ENCODE measurements at regions not wholly inside any gene's neighbourhood (a gene's known extent, or its start where the extent isn't known, plus 50 kb on each side); places are given as distances from the start of the nearest gene placed in this dataset.
A peak's percentile ranks its signal among the peaks of the same experiment; 100 is the strongest.

GRCh38 chr5:50968356-50969149, 302.1 kb downstream of the PARP8 start:
- TF ChIP-seq POLR2A (IDR thresholded peaks at IDR 0.05; ENCODE audit: low read depth, low read length) (no peak), CTCF (IDR thresholded peaks at IDR 0.05; ENCODE audit: extremely low read depth in 1 of 2, insufficient read depth in 1 of 2, low read depth in 1 of 2, low read length in 2 of 2) (no peak), FOS (IDR thresholded peaks at IDR 0.05; ENCODE audit: borderline replicate concordance, insufficient read depth, low read length) (no peak), POLR2AphosphoS5 (IDR thresholded peaks at IDR 0.05; ENCODE audit: insufficient read depth, low read depth, low read length) (no peak), EZH2 (IDR thresholded peaks at IDR 0.05; ENCODE audit: borderline replicate concordance, low read depth, low read length, severe bottlenecking) (peak; percentile 20), MYC (IDR thresholded peaks at IDR 0.05; ENCODE audit: low read depth, low read length) (no peak), GATA2 (IDR thresholded peaks at IDR 0.05; ENCODE audit: insufficient read depth, insufficient read length, low read depth, low read length) (no peak)
- TF ChIP-seq, protein P1, sequence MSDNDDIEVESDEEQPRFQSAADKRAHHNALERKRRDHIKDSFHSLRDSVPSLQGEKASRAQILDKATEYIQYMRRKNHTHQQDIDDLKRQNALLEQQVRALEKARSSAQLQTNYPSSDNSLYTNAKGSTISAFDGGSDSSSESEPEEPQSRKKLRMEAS (IDR thresholded peaks at IDR 0.05; ENCODE audit: insufficient read depth, insufficient read length), result no peak

All from endothelial cell of umbilical vein (primary cell).